H1 (cell line): ENCODE measurements at regions not wholly inside any gene's neighbourhood (a gene's known extent, or its start where the extent isn't known, plus 50 kb on each side); places are given as distances from the start of the nearest gene placed in this dataset.

Experiments
- CTCF ChIA-PET: fragments of 300-600 bp; sonication (Branson Sonifier 250); formaldehyde crosslinking; loops from one replicate; lab custom pipeline; 2021; ENCODE audit not compliant: partially characterized antibody; lab: Charles Lee
- POLR2A ChIA-PET: fragments of 300-600 bp; sonication (Branson Sonifier 250); formaldehyde crosslinking; loops from one replicate; lab custom pipeline; 2021; ENCODE audit warnings: inconsistent platforms; ENCODE audit not compliant: partially characterized antibody; lab: Charles Lee
- DNase-seq, 2 experiments: peaks; one replicate each; pipeline versions ENCODE4 v3.0.0 to v3.0.0-alpha.2; 2010 to 2022; ENCODE audit warnings: low spot score in 2 of 2, low read depth in 1 of 2, mixed read lengths in 1 of 2
- FAIRE-seq: peaks from 2 replicates; lab custom pipeline; 2011; peaks lifted over from hg19 to GRCh38; lab: Jason Lieb, UNC
- H2AFZ ChIP-seq: 2 replicates; pipeline ENCODE4 v1.8.1; 2012; ENCODE audit warnings: low read length, inconsistent platforms
- H2AK5ac ChIP-seq: 2 replicates; pipeline ENCODE4 v1.6.1; 2013; ENCODE audit warnings: low read depth, low read length
- H2BK120ac ChIP-seq: replicated peaks from 2 replicates; pipeline ENCODE3; 2013; ENCODE audit warnings: low read depth, low read length, inconsistent platforms
- H2BK12ac ChIP-seq: 2 replicates; pipeline ENCODE4 v1.6.1; 2013; ENCODE audit warnings: low read depth, low read length
- H2BK15ac ChIP-seq: 2 replicates; pipeline ENCODE4 v1.6.1; 2013; ENCODE audit warnings: low read length
- H2BK20ac ChIP-seq: 2 replicates; pipeline ENCODE4 v1.6.1; 2013; ENCODE audit warnings: low read length
- H2BK5ac ChIP-seq: 2 replicates; pipeline ENCODE4 v1.6.1; 2013; ENCODE audit warnings: low read depth, low read length
- H3K14ac ChIP-seq: 2 replicates; pipeline ENCODE4 v1.6.1; 2013; ENCODE audit warnings: inconsistent platforms; ENCODE audit not compliant: insufficient read length
- H3K18ac ChIP-seq: 2 replicates; pipeline ENCODE4 v1.6.1; 2013; ENCODE audit warnings: low read length; ENCODE audit errors: extremely low read depth
- H3K23ac ChIP-seq: 2 replicates; pipeline ENCODE4 v1.6.1; 2013; ENCODE audit warnings: inconsistent platforms; ENCODE audit not compliant: insufficient read length
- H3K23me2 ChIP-seq: 2 replicates; pipeline ENCODE4 v1.6.1; 2013; ENCODE audit warnings: low read depth, low read length
- H3K27ac ChIP-seq: 2 replicates; pipeline ENCODE4 v1.6.1; 2011; ENCODE audit warnings: low read depth, low read length, inconsistent platforms
- H3K27me3 ChIP-seq, 4 experiments: replicated peaks in 1 of 4; 1 replicate in 1 of 4; 2 replicates in 3 of 4; pipeline versions ENCODE4 v1.6.1 to v1.8.1; 2011 to 2013; ENCODE audit warnings: low read length in 3 of 4, mild to moderate bottlenecking in 3 of 4, inconsistent platforms in 2 of 4, mixed read lengths in 2 of 4, moderate library complexity in 1 of 4; ENCODE audit not compliant: control insufficient read depth in 3 of 4, insufficient read depth in 3 of 4; ENCODE audit errors: extremely low read depth in 1 of 4
- H3K36me3 ChIP-seq, 4 experiments: 2 replicates each; pipeline versions ENCODE4 v1.6.1 to v1.8.1; 2011 to 2013; ENCODE audit warnings: mild to moderate bottlenecking in 4 of 4, low read length in 3 of 4, moderate library complexity in 2 of 4, control low read depth in 1 of 4, inconsistent platforms in 1 of 4; ENCODE audit not compliant: insufficient read depth in 4 of 4, control insufficient read depth in 2 of 4
- H3K4ac ChIP-seq: replicated peaks from 2 replicates; pipeline ENCODE3; 2013; ENCODE audit warnings: low read length, low read depth, mixed read lengths, inconsistent platforms; ENCODE audit not compliant: insufficient read length
- H3K4me1 ChIP-seq, 4 experiments: replicated peaks in 1 of 4; 1 replicate in 1 of 4; 2 replicates in 3 of 4; pipeline versions ENCODE4 v1.6.1 to v1.8.1; 2011 to 2013; ENCODE audit warnings: low read length in 3 of 4, inconsistent platforms in 2 of 4, mixed read lengths in 1 of 4; ENCODE audit not compliant: insufficient read depth in 4 of 4, control insufficient read depth in 3 of 4
- H3K4me2 ChIP-seq, 2 experiments: 2 replicates each; pipeline versions ENCODE4 v1.6.1 to v1.8.1; 2011 to 2013; ENCODE audit warnings: low read depth in 2 of 2, low read length in 2 of 2, control low read depth in 1 of 2, inconsistent platforms in 1 of 2, mild to moderate bottlenecking in 1 of 2; ENCODE audit not compliant: insufficient read depth in 1 of 2
- H3K4me3 ChIP-seq, 4 experiments: fragments of 200-600, 300-600 bp in 1 of 4; sonication (generic), shearing (Covaris generic), sonication (Bioruptor Twin) in 1 of 4; 2 replicates each; pipeline versions ENCODE4 v1.5.1 to v1.8.1; 2011 to 2016; ENCODE audit warnings: low read length in 4 of 4, low read depth in 3 of 4, control low read depth in 2 of 4, inconsistent platforms in 2 of 4, mild to moderate bottlenecking in 2 of 4, mixed read lengths in 1 of 4, moderate library complexity in 1 of 4; ENCODE audit not compliant: insufficient read depth in 2 of 4; ENCODE audit errors: extremely low read depth in 1 of 4
- H3K56ac ChIP-seq: replicated peaks from 2 replicates; pipeline ENCODE3; 2013; ENCODE audit warnings: low read depth, mild to moderate bottlenecking, mixed read lengths, low read length, inconsistent platforms; ENCODE audit not compliant: insufficient read length
- H3K79me1 ChIP-seq: 2 replicates; pipeline ENCODE4 v1.6.1; 2013; ENCODE audit warnings: low read depth, low read length, control low read depth
- H3K79me2 ChIP-seq, 2 experiments: 2 replicates each; pipeline versions ENCODE4 v1.6.1 to v1.8.1; 2012 to 2013; ENCODE audit warnings: low read length in 2 of 2, mild to moderate bottlenecking in 2 of 2, inconsistent platforms in 1 of 2; ENCODE audit not compliant: insufficient read depth in 2 of 2, control insufficient read depth in 1 of 2
- H3K9ac ChIP-seq, 4 experiments: replicated peaks in 1 of 4; 1 replicate in 1 of 4; 2 replicates in 3 of 4; pipeline versions ENCODE4 v1.6.1 to v1.8.1; 2011 to 2013; ENCODE audit warnings: low read depth in 3 of 4, low read length in 3 of 4, control low read depth in 2 of 4, mild to moderate bottlenecking in 2 of 4, moderate library complexity in 2 of 4, inconsistent platforms in 1 of 4; ENCODE audit errors: extremely low read depth in 1 of 4
- H3K9me3 ChIP-seq, 2 experiments: 2 replicates each; pipeline versions ENCODE4 v1.6.1 to v1.8.1; 2012 to 2013; ENCODE audit warnings: mild to moderate bottlenecking in 2 of 2, moderate library complexity in 2 of 2, control low read depth in 1 of 2, inconsistent platforms in 1 of 2, low read depth in 1 of 2, low read length in 1 of 2, mixed read lengths in 1 of 2; ENCODE audit not compliant: insufficient read depth in 2 of 2
- H4K20me1 ChIP-seq, 2 experiments: replicated peaks in 1 of 2; 2 replicates each; pipeline versions ENCODE3 to v1.8.1; 2011 to 2013; ENCODE audit warnings: inconsistent platforms in 2 of 2, low read length in 2 of 2, mild to moderate bottlenecking in 1 of 2; ENCODE audit not compliant: insufficient read depth in 2 of 2, control insufficient read depth in 1 of 2
- H4K5ac ChIP-seq: 2 replicates; pipeline ENCODE4 v1.6.1; 2013; ENCODE audit warnings: low read length, low read depth, mixed read lengths, inconsistent platforms; ENCODE audit not compliant: insufficient read length
- H4K8ac ChIP-seq: 2 replicates; pipeline ENCODE4 v1.8.0; 2013; ENCODE audit warnings: mild to moderate bottlenecking, moderate library complexity, low read length, inconsistent platforms; ENCODE audit not compliant: insufficient read depth; ENCODE audit errors: extremely low read depth
- H4K91ac ChIP-seq: replicated peaks from 2 replicates; pipeline ENCODE3; 2013; ENCODE audit warnings: low read length, mixed read lengths, inconsistent platforms; ENCODE audit not compliant: insufficient read length
- BACH1 ChIP-seq: IDR thresholded peaks from 2 replicates; pipeline ENCODE4 v1.6.1; 2012; ENCODE audit warnings: low read length, improper control_type of control experiment
- BRCA1 ChIP-seq: IDR thresholded peaks from 2 replicates; pipeline ENCODE4 v1.6.1; 2012; ENCODE audit warnings: low read depth, low read length, improper control_type of control experiment
- EGR1 ChIP-seq: IDR thresholded peaks from 2 replicates; pipeline ENCODE4 v1.6.1; 2011; ENCODE audit warnings: low read depth, low read length, borderline replicate concordance
- GABPA ChIP-seq: IDR thresholded peaks from 2 replicates; pipeline ENCODE4 v1.6.1; 2011; ENCODE audit warnings: mild to moderate bottlenecking, low read length, moderate library complexity, borderline replicate concordance; ENCODE audit not compliant: insufficient read depth
- JUND ChIP-seq: IDR thresholded peaks from 2 replicates; pipeline ENCODE4 v1.6.1; 2011; ENCODE audit warnings: mild to moderate bottlenecking, improper control_type of control experiment, low read length
- KDM1A ChIP-seq: fragments of 200-600, 300-600 bp; sonication (generic); IDR thresholded peaks from 2 replicates; pipeline ENCODE4 v1.7.1; 2016; ENCODE audit warnings: mild to moderate bottlenecking, low read length, borderline replicate concordance
- KDM4A ChIP-seq: IDR thresholded peaks from one replicate; pipeline ENCODE4 v1.7.1; 2012; ENCODE audit warnings: low read depth, mild to moderate bottlenecking, moderate library complexity, low read length, inconsistent platforms; ENCODE audit not compliant: severe bottlenecking
- POLR2A ChIP-seq, 2 experiments: IDR thresholded peaks; 1 replicate in 1 of 2; 2 replicates in 1 of 2; pipeline ENCODE4 v1.6.1; 2011; ENCODE audit warnings: low read depth in 2 of 2, low read length in 2 of 2, mild to moderate bottlenecking in 2 of 2; ENCODE audit errors: control extremely low read depth in 1 of 2
- RXRA ChIP-seq: IDR thresholded peaks from 2 replicates; pipeline ENCODE4 v1.6.1; 2011; ENCODE audit warnings: low read depth, mild to moderate bottlenecking, low read length, moderate library complexity; ENCODE audit not compliant: insufficient read depth
- SAP30 ChIP-seq: fragments of 300-600 bp; sonication (generic); IDR thresholded peaks from 2 replicates; pipeline ENCODE4 v1.7.1; 2012; ENCODE audit warnings: low read length, moderate library complexity, mild to moderate bottlenecking, inconsistent platforms; ENCODE audit not compliant: insufficient read depth, insufficient replicate concordance
- SIN3A ChIP-seq, 2 experiments: IDR thresholded peaks in 1 of 2; conservative IDR thresholded peaks in 1 of 2; 2 replicates each; pipeline ENCODE4 v1.6.1; 2011 to 2012; ENCODE audit warnings: low read length in 2 of 2, improper control_type of control experiment in 1 of 2, low read depth in 1 of 2, mild to moderate bottlenecking in 1 of 2
- SP1 ChIP-seq: IDR thresholded peaks from 2 replicates; pipeline ENCODE4 v1.6.1; 2011; ENCODE audit warnings: low read depth, low read length
- TAF7 ChIP-seq: optimal IDR thresholded peaks from 2 replicates; pipeline ENCODE3; 2011; ENCODE audit warnings: low read depth, mild to moderate bottlenecking, inconsistent platforms, low read length, moderate library complexity, borderline replicate concordance
- YY1 ChIP-seq: IDR thresholded peaks from 2 replicates; pipeline ENCODE4 v1.6.1; 2011; ENCODE audit warnings: low read depth, mild to moderate bottlenecking, low read length
- WGBS, 2 experiments: shearing (Covaris generic) in 1 of 2; methylation state at CpG; one replicate each; pipeline versions ENCODE4 v1.1.6 to v1.1.7; 2013 to 2015; ENCODE audit warnings: low lambda C conversion rate in 2 of 2, mixed read lengths in 2 of 2, inconsistent platforms in 1 of 2, low coverage in 1 of 2, missing lambda C conversion rate in 1 of 2; ENCODE audit not compliant: insufficient replicate concordance in 2 of 2, insufficient coverage in 1 of 2, insufficient read length in 1 of 2; ENCODE audit errors: extremely low coverage in 1 of 2, missing lambda C conversion rate in 1 of 2; 5-methylcytosine and 5-hydroxymethylcytosine counted together

DNA sequence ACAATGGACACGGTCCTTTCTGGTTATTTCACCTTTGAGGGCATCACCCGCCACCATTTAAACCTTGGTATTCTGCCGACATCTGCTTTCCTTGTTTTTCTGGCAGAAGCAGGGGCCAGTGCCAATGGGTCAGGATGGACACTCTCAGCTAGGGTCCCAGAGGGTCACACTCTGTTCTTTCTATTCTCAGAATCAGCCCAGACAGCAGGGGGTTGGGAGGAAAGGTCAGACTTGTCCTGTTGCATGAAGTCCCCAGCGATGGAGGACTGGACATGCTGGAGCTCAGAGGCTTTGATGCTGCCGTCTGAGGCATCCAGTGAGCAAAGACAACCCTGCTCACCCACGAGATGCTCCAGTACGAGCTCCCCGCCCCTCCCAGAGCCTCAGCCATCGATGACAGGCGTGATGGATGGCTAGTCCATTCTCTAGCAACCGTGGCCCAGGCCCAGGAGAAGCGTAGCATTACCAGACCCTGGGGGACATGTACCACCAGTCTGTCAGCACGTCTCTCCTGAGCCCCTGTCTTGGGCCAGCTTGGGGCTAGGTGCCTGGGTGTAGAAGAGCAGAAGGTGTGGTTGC is 62.0 kb downstream of the FOXL1 start:
- TF ChIP-seq KDM1A (no peak), KDM4A (no peak), POLR2A (IDR thresholded peaks at IDR 0.05; ENCODE audit: control extremely low read depth in 1 of 2, low read depth in 2 of 2, low read length in 2 of 2) (no peak), SP1 (no peak), YY1 (no peak), RXRA (no peak), GABPA (no peak), TAF7 (no peak), EGR1 (no peak), JUND (no peak), BRCA1 (no peak), SIN3A (conservative IDR thresholded peaks at IDR 0.05 in 1 of 2, IDR thresholded peaks at IDR 0.05 in 1 of 2; ENCODE audit: low read depth in 1 of 2, low read length in 2 of 2) (no peak), BACH1 (no peak), SAP30 (no peak)

More for the DNA sequence above, 62.0 kb downstream of the FOXL1 start:
- Histone ChIP-seq H4K8ac (no peak overlapping the region; the same call in 1 of the 2 replicates), H3K79me1 (no peaks in the 10 kb centered on the region), H4K91ac (no peak overlapping the region), H3K4me3 (no peak overlapping the region), H3K27ac (no peak overlapping the region), H3K23ac (no peak overlapping the region), H3K4me1 (no peaks in the 10 kb centered on the region), H3K56ac (no peak overlapping the region), H3K18ac (no peak overlapping the region), H2BK120ac (no peak overlapping the region), H3K9ac (no peak overlapping the region), H2BK15ac (no peak overlapping the region), H3K23me2 (no peaks in the 10 kb centered on the region), H3K4ac (no peak overlapping the region), H3K4me2 (no peak overlapping the region), H4K20me1 (no peaks in the 10 kb centered on the region), H3K27me3 (no peaks in the 10 kb centered on the region; a peak in 1 of 7 replicates), H4K5ac (no peak overlapping the region), H2BK20ac (no peak overlapping the region), H3K36me3 (no peaks in the 10 kb centered on the region), H2BK5ac (no peak overlapping the region), H2AFZ (no peak overlapping the region), H3K14ac (no peak overlapping the region), H2AK5ac (no peak overlapping the region), H3K79me2 (no peaks in the 10 kb centered on the region), H2BK12ac (no peak overlapping the region), H3K9me3 (peaks cover 0 to 7% of the 10 kb centered on the region in 2 experiments; a peak in 1 of 4 replicates)
- POLR2A ChIA-PET, result no interaction called here
- CTCF ChIA-PET, result no interaction called here
- FAIRE-seq (no peak), DNase-seq (no peak)
- 91% methylated on average over 13 of the region's 13 CpGs; no CpG with 5 or more reads in 1 of the 2 experiments for WGBS, 2 experiments
